ENCODE measurements at regions not wholly inside any gene's neighbourhood (a gene's known extent, or its start where the extent isn't known, plus 50 kb on each side); places are given as distances from the start of the nearest gene placed in this dataset.

GRCh38 chr1:218034468-218034867 lies 250.6 kb upstream of the RRP15 start:
- no peaks in the 10 kb centered on the region for H3K9me3 Mint-ChIP-seq (ENCODE audit: unreplicated experiment)
- no peak overlapping the region for H3K27ac Mint-ChIP-seq (ENCODE audit: unreplicated experiment)
- H3K4me1 Mint-ChIP-seq (ENCODE audit: unreplicated experiment) = no peaks in the 10 kb centered on the region
- H3K4me3 Mint-ChIP-seq (ENCODE audit: unreplicated experiment) = no peak overlapping the region
- H3K36me3 Mint-ChIP-seq (ENCODE audit: low read depth, unreplicated experiment) = no peaks in the 10 kb centered on the region
- no peak for TF ChIP-seq CTCF (IDR thresholded peaks at IDR 0.05; ENCODE audit: unreplicated experiment)
- no peak for DNase-seq (ENCODE audit: low spot score)
- no peaks in the 10 kb centered on the region for H3K27me3 Mint-ChIP-seq (ENCODE audit: unreplicated experiment)

- DNase-seq (ENCODE audit: low spot score) = no peak
- no peak for TF ChIP-seq CTCF (IDR thresholded peaks at IDR 0.05; ENCODE audit: unreplicated experiment)
- Mint-ChIP-seq H3K9me3 (ENCODE audit: unreplicated experiment) (no peaks in the 10 kb centered on the region), H3K4me1 (ENCODE audit: unreplicated experiment) (no peaks in the 10 kb centered on the region), H3K4me3 (ENCODE audit: unreplicated experiment) (no peak overlapping the region), H3K36me3 (ENCODE audit: low read depth, unreplicated experiment) (no peaks in the 10 kb centered on the region), H3K27me3 (ENCODE audit: unreplicated experiment) (peaks cover 2% of the 10 kb centered on the region), H3K27ac (ENCODE audit: unreplicated experiment) (no peak overlapping the region)
Observed at GRCh38 chr1:218048828-218049420, 236.2 kb upstream of the RRP15 start.

- no peaks in the 10 kb centered on the region for H3K27me3 Mint-ChIP-seq (ENCODE audit: unreplicated experiment)
- no peaks in the 10 kb centered on the region for H3K36me3 Mint-ChIP-seq (ENCODE audit: low read depth, unreplicated experiment)
- no peak for TF ChIP-seq CTCF (IDR thresholded peaks at IDR 0.05; ENCODE audit: unreplicated experiment)
- H3K27ac Mint-ChIP-seq (ENCODE audit: unreplicated experiment) = no peak overlapping the region
- no peak for DNase-seq (ENCODE audit: low spot score)
- no peaks in the 10 kb centered on the region for H3K9me3 Mint-ChIP-seq (ENCODE audit: unreplicated experiment)
- H3K4me3 Mint-ChIP-seq (ENCODE audit: unreplicated experiment) = no peak overlapping the region
- H3K4me1 Mint-ChIP-seq (ENCODE audit: unreplicated experiment) = no peaks in the 10 kb centered on the region
Observed at GRCh38 chr1:218049641-218050040, 235.5 kb upstream of the RRP15 start.

GRCh38 chr1:218058730-218059129 lies 226.4 kb upstream of the RRP15 start:
- Mint-ChIP-seq H3K36me3 (ENCODE audit: low read depth, unreplicated experiment) (no peaks in the 10 kb centered on the region), H3K27me3 (ENCODE audit: unreplicated experiment) (no peaks in the 10 kb centered on the region), H3K4me1 (ENCODE audit: unreplicated experiment) (no peaks in the 10 kb centered on the region), H3K4me3 (ENCODE audit: unreplicated experiment) (no peak overlapping the region), H3K27ac (ENCODE audit: unreplicated experiment) (no peak overlapping the region), H3K9me3 (ENCODE audit: unreplicated experiment) (no peaks in the 10 kb centered on the region)
- TF ChIP-seq CTCF (IDR thresholded peaks at IDR 0.05; ENCODE audit: unreplicated experiment) = no peak
- no peak for DNase-seq (ENCODE audit: low spot score)

GRCh38 chr1:218064426-218064825 lies 220.7 kb upstream of the RRP15 start:
- H3K27ac Mint-ChIP-seq (ENCODE audit: unreplicated experiment) = no peak overlapping the region
- H3K4me1 Mint-ChIP-seq (ENCODE audit: unreplicated experiment) = no peaks in the 10 kb centered on the region
- no peak for TF ChIP-seq CTCF (IDR thresholded peaks at IDR 0.05; ENCODE audit: unreplicated experiment)
- no peaks in the 10 kb centered on the region for H3K36me3 Mint-ChIP-seq (ENCODE audit: low read depth, unreplicated experiment)
- no peaks in the 10 kb centered on the region for H3K27me3 Mint-ChIP-seq (ENCODE audit: unreplicated experiment)
- no peaks in the 10 kb centered on the region for H3K9me3 Mint-ChIP-seq (ENCODE audit: unreplicated experiment)
- DNase-seq (ENCODE audit: low spot score) = no peak
- H3K4me3 Mint-ChIP-seq (ENCODE audit: unreplicated experiment) = no peak overlapping the region

Measured in endothelial cell (in vitro differentiated cells).